DMS153 (cell line): ENCODE measurements at regions not wholly inside any gene's neighbourhood (a gene's known extent, or its start where the extent isn't known, plus 50 kb on each side); places are given as distances from the start of the nearest gene placed in this dataset.
"Not testable (repeated sequence)": the region's sequence is repeated elsewhere in the genome, so short reads cannot be mapped to it uniquely, and the experiment has no call there.

ENCODE experiments used
- DNase-seq: peaks from one replicate; lab custom pipeline; 2025; lab: John Stamatoyannopoulos, UW

- DNase-seq: no peak
These were observed 1046.7 kb downstream of the CDH9 start for GRCh38 chr5:25991639-25992038.

GRCh38 chr5:25990771-25991170, 1047.6 kb downstream of the CDH9 start:
- no peak for DNase-seq

- DNase-seq: no peak
These were observed 1059.3 kb downstream of the CDH9 start for GRCh38 chr5:25979086-25979485.

GRCh38 chr5:25975885-25976284, 1062.5 kb downstream of the CDH9 start:
- DNase-seq: no peak

GRCh38 chr5:25974451-25974850, 1063.9 kb downstream of the CDH9 start:
- no peak for DNase-seq

- DNase-seq: no peak
These were observed 1067.4 kb downstream of the CDH9 start for GRCh38 chr5:25970906-25971489.

GRCh38 chr5:25969042-25969441, 1069.3 kb downstream of the CDH9 start:
- not testable (repeated sequence) for DNase-seq

- no peak for DNase-seq
These were observed 1074.4 kb downstream of the CDH9 start for GRCh38 chr5:25964009-25964372.

- no peak for DNase-seq
These were observed 1075.0 kb downstream of the CDH9 start for GRCh38 chr5:25963251-25964008.

GRCh38 chr5:25955337-25955736, 1083.0 kb downstream of the CDH9 start:
- DNase-seq: no peak

- DNase-seq: no peak
These were observed 1087.7 kb downstream of the CDH9 start for GRCh38 chr5:25950681-25951080.

GRCh38 chr5:25948278-25948677, 1090.1 kb downstream of the CDH9 start:
- no peak for DNase-seq

GRCh38 chr5:25944786-25945185, 1093.6 kb downstream of the CDH9 start:
- no peak for DNase-seq

- DNase-seq: no peak
These were observed 1129.2 kb downstream of the CDH9 start for GRCh38 chr5:25909163-25909562.

GRCh38 chr5:25905646-25906045, 1132.7 kb downstream of the CDH9 start:
- DNase-seq: no peak

GRCh38 chr5:25892211-25892610, 1146.2 kb downstream of the CDH9 start:
- DNase-seq: no peak

GRCh38 chr5:25891691-25892090, 1146.7 kb downstream of the CDH9 start:
- DNase-seq: no peak

GRCh38 chr5:25881318-25882036, 1156.9 kb downstream of the CDH9 start:
- no peak for DNase-seq

- DNase-seq: no peak
These were observed 1174.6 kb downstream of the CDH9 start for GRCh38 chr5:25863811-25864210.

- DNase-seq: no peak
These were observed 1176.1 kb downstream of the CDH9 start for GRCh38 chr5:25862276-25862675.

GRCh38 chr5:25858019-25858418, 1180.4 kb downstream of the CDH9 start:
- no peak for DNase-seq

GRCh38 chr5:25851301-25851700, 1187.1 kb downstream of the CDH9 start:
- DNase-seq: no peak

GRCh38 chr5:25850581-25850980, 1187.8 kb downstream of the CDH9 start:
- DNase-seq: no peak
